ENCODE measurements at regions not wholly inside any gene's neighbourhood (a gene's known extent, or its start where the extent isn't known, plus 50 kb on each side); places are given as distances from the start of the nearest gene placed in this dataset.

- Mint-ChIP-seq H3K36me3 (ENCODE audit: low read depth) (no peaks in the 10 kb centered on the region), H3K4me1 (ENCODE audit: low read depth) (no peaks in the 10 kb centered on the region), H3K9me3 (no peaks in the 10 kb centered on the region), H3K27me3 (no peaks in the 10 kb centered on the region), H3K4me3 (no peak overlapping the region), H3K27ac (no peak overlapping the region)
- intact Hi-C loops (cut with micrococcal nuclease): no loop called here
Observed at GRCh38 chr5:136677217-136677616, 311.9 kb upstream of the TRPC7 start.

- Mint-ChIP-seq H3K4me3 (no peak overlapping the region), H3K27ac (no peak overlapping the region), H3K36me3 (ENCODE audit: low read depth) (no peaks in the 10 kb centered on the region), H3K4me1 (ENCODE audit: low read depth) (no peaks in the 10 kb centered on the region), H3K27me3 (no peaks in the 10 kb centered on the region), H3K9me3 (no peaks in the 10 kb centered on the region)
- intact Hi-C loops (cut with micrococcal nuclease): no loop called here
Observed at GRCh38 chr5:136676685-136677084, 311.3 kb upstream of the TRPC7 start.

- Mint-ChIP-seq H3K27me3 (no peaks in the 10 kb centered on the region), H3K36me3 (ENCODE audit: low read depth) (no peaks in the 10 kb centered on the region), H3K4me1 (ENCODE audit: low read depth) (no peaks in the 10 kb centered on the region), H3K9me3 (no peaks in the 10 kb centered on the region), H3K27ac (no peak overlapping the region), H3K4me3 (no peak overlapping the region)
- intact Hi-C loops (cut with micrococcal nuclease): no loop called here
Observed at GRCh38 chr5:136675769-136676168, 310.4 kb upstream of the TRPC7 start.

- H3K9me3 Mint-ChIP-seq: no peaks in the 10 kb centered on the region
- no peak overlapping the region for H3K4me3 Mint-ChIP-seq
- no peak overlapping the region for H3K27ac Mint-ChIP-seq
- no peaks in the 10 kb centered on the region for H3K36me3 Mint-ChIP-seq (ENCODE audit: low read depth)
- no peaks in the 10 kb centered on the region for H3K4me1 Mint-ChIP-seq (ENCODE audit: low read depth)
- intact Hi-C loops (cut with micrococcal nuclease): no loop called here
- H3K27me3 Mint-ChIP-seq: no peaks in the 10 kb centered on the region
Observed at GRCh38 chr5:136674178-136674577, 308.8 kb upstream of the TRPC7 start.

- Mint-ChIP-seq H3K9me3 (no peaks in the 10 kb centered on the region), H3K36me3 (ENCODE audit: low read depth) (no peaks in the 10 kb centered on the region), H3K4me1 (ENCODE audit: low read depth) (no peaks in the 10 kb centered on the region)
Observed at GRCh38 chr5:136667789-136668188, 302.4 kb upstream of the TRPC7 start.

GRCh38 chr5:136666970-136667620, 301.8 kb upstream of the TRPC7 start:
- no peak overlapping the region for H3K4me3 Mint-ChIP-seq

More at GRCh38 chr5:136667789-136668188, 302.4 kb upstream of the TRPC7 start:
- Mint-ChIP-seq H3K4me3 (no peak overlapping the region), H3K27me3 (no peaks in the 10 kb centered on the region), H3K27ac (no peak overlapping the region)
- intact Hi-C loops (cut with micrococcal nuclease): no loop called here

GRCh38 chr5:136665331-136665730, 300.0 kb upstream of the TRPC7 start:
- Mint-ChIP-seq H3K4me1 (ENCODE audit: low read depth) (no peaks in the 10 kb centered on the region), H3K27me3 (no peaks in the 10 kb centered on the region), H3K27ac (no peak overlapping the region), H3K4me3 (no peak overlapping the region), H3K9me3 (no peaks in the 10 kb centered on the region), H3K36me3 (ENCODE audit: low read depth) (no peaks in the 10 kb centered on the region)
- intact Hi-C loops (cut with micrococcal nuclease): no loop called here

More at GRCh38 chr5:136666970-136667620, 301.8 kb upstream of the TRPC7 start:
- intact Hi-C loops (cut with micrococcal nuclease): no loop called here
- Mint-ChIP-seq H3K27ac (no peak overlapping the region), H3K27me3 (no peaks in the 10 kb centered on the region), H3K9me3 (no peaks in the 10 kb centered on the region), H3K4me1 (ENCODE audit: low read depth) (no peaks in the 10 kb centered on the region), H3K36me3 (ENCODE audit: low read depth) (no peaks in the 10 kb centered on the region)

GRCh38 chr5:136661026-136661425, 295.7 kb upstream of the TRPC7 start:
- Mint-ChIP-seq H3K27me3 (no peaks in the 10 kb centered on the region), H3K9me3 (no peaks in the 10 kb centered on the region), H3K36me3 (ENCODE audit: low read depth) (no peaks in the 10 kb centered on the region), H3K4me3 (no peak overlapping the region), H3K4me1 (ENCODE audit: low read depth) (no peaks in the 10 kb centered on the region), H3K27ac (no peak overlapping the region)
- intact Hi-C loops (cut with micrococcal nuclease): no loop called here

- Mint-ChIP-seq H3K27ac (no peak overlapping the region), H3K27me3 (no peaks in the 10 kb centered on the region), H3K4me3 (no peak overlapping the region), H3K9me3 (peaks cover 13% of the 10 kb centered on the region), H3K36me3 (ENCODE audit: low read depth) (no peaks in the 10 kb centered on the region), H3K4me1 (ENCODE audit: low read depth) (no peaks in the 10 kb centered on the region)
- intact Hi-C loops (cut with micrococcal nuclease): no loop called here
Observed at GRCh38 chr5:136656811-136657210, 291.5 kb upstream of the TRPC7 start.

GRCh38 chr5:136655468-136655867, 290.1 kb upstream of the TRPC7 start:
- Mint-ChIP-seq H3K27me3 (no peaks in the 10 kb centered on the region), H3K4me3 (no peak overlapping the region), H3K27ac (no peak overlapping the region), H3K36me3 (ENCODE audit: low read depth) (no peaks in the 10 kb centered on the region), H3K4me1 (ENCODE audit: low read depth) (no peaks in the 10 kb centered on the region), H3K9me3 (peaks cover 19% of the 10 kb centered on the region)
- intact Hi-C loops (cut with micrococcal nuclease): no loop called here

GRCh38 chr5:136646915-136647314, 281.6 kb upstream of the TRPC7 start:
- intact Hi-C loops (cut with micrococcal nuclease): no loop called here
- H3K9me3 Mint-ChIP-seq: peaks cover 14% of the 10 kb centered on the region
- no peak overlapping the region for H3K27ac Mint-ChIP-seq
- no peak overlapping the region for H3K4me3 Mint-ChIP-seq
- no peaks in the 10 kb centered on the region for H3K27me3 Mint-ChIP-seq
- no peaks in the 10 kb centered on the region for H3K36me3 Mint-ChIP-seq (ENCODE audit: low read depth)
- no peaks in the 10 kb centered on the region for H3K4me1 Mint-ChIP-seq (ENCODE audit: low read depth)

- Mint-ChIP-seq H3K4me3 (no peak overlapping the region), H3K27me3 (no peaks in the 10 kb centered on the region), H3K27ac (no peak overlapping the region), H3K36me3 (ENCODE audit: low read depth) (no peaks in the 10 kb centered on the region), H3K4me1 (ENCODE audit: low read depth) (no peaks in the 10 kb centered on the region), H3K9me3 (no peaks in the 10 kb centered on the region)
- intact Hi-C loops (cut with micrococcal nuclease): no loop called here
Observed at GRCh38 chr5:136642976-136643375, 277.6 kb upstream of the TRPC7 start.

GRCh38 chr5:136639616-136640015, 274.3 kb upstream of the TRPC7 start:
- no peaks in the 10 kb centered on the region for H3K4me1 Mint-ChIP-seq (ENCODE audit: low read depth)
- H3K4me3 Mint-ChIP-seq: no peak overlapping the region
- intact Hi-C loops (cut with micrococcal nuclease): no loop called here
- H3K9me3 Mint-ChIP-seq: no peaks in the 10 kb centered on the region
- no peaks in the 10 kb centered on the region for H3K27me3 Mint-ChIP-seq
- no peak overlapping the region for H3K27ac Mint-ChIP-seq
- H3K36me3 Mint-ChIP-seq (ENCODE audit: low read depth): no peaks in the 10 kb centered on the region

GRCh38 chr5:136638084-136638483, 272.7 kb upstream of the TRPC7 start:
- Mint-ChIP-seq H3K27me3 (no peaks in the 10 kb centered on the region), H3K9me3 (no peaks in the 10 kb centered on the region), H3K27ac (no peak overlapping the region), H3K4me3 (no peak overlapping the region), H3K36me3 (ENCODE audit: low read depth) (no peaks in the 10 kb centered on the region), H3K4me1 (ENCODE audit: low read depth) (no peaks in the 10 kb centered on the region)
- intact Hi-C loops (cut with micrococcal nuclease): no loop called here

- no peak overlapping the region for H3K27ac Mint-ChIP-seq
- no peak overlapping the region for H3K4me3 Mint-ChIP-seq
- intact Hi-C loops (cut with micrococcal nuclease): no loop called here
- H3K9me3 Mint-ChIP-seq: no peaks in the 10 kb centered on the region
- no peaks in the 10 kb centered on the region for H3K36me3 Mint-ChIP-seq (ENCODE audit: low read depth)
- H3K27me3 Mint-ChIP-seq: no peaks in the 10 kb centered on the region
- H3K4me1 Mint-ChIP-seq (ENCODE audit: low read depth): no peaks in the 10 kb centered on the region
Observed at GRCh38 chr5:136636001-136636400, 270.7 kb upstream of the TRPC7 start.

All from dendritic cell treated with granulocyte-macrophage colony-stimulating factor and Interleukin-4, amounts not matched to agents 40 ng/mL and 50 ng/mL, for 4 days (primary cell).